Gastroesophageal sphincter (tissue), 4 donors: ENCODE measurements at regions not wholly inside any gene's neighbourhood (a gene's known extent, or its start where the extent isn't known, plus 50 kb on each side); places are given as distances from the start of the nearest gene placed in this dataset.

Experiments
- ATAC-seq: fragments of 150-250 bp; one replicate; pipeline ENCODE4 v1.9.1; 2016; ENCODE audit warnings: mild to moderate bottlenecking, moderate library complexity
- H3K27ac ChIP-seq, 4 donors: fragments of 200-600 bp; sonication (generic) in 3 of 4; 1 replicate in 3 of 4; 2 replicates in 1 of 4; pipeline ENCODE4 v1.5.1; 2016 to 2019
- H3K27me3 ChIP-seq: fragments of 200-600 bp; sonication (generic); one replicate; pipeline ENCODE4 v1.5.1; 2019
- H3K36me3 ChIP-seq, 2 donors: fragments of 200-600 bp; sonication (generic); one replicate each; pipeline ENCODE4 v1.5.1; 2019; ENCODE audit warnings: control low read depth in 1 of 2
- H3K4me1 ChIP-seq, 3 donors: fragments of 200-600 bp; sonication (generic); 1 replicate in 2 of 3; 2 replicates in 1 of 3; pipeline ENCODE4 v1.5.1; 2016 to 2019; ENCODE audit warnings: control low read depth in 2 of 3
- H3K4me3 ChIP-seq, 2 donors: fragments of 200-600 bp; sonication (generic); one replicate each; pipeline ENCODE4 v1.5.1; 2019; ENCODE audit warnings: mild to moderate bottlenecking in 1 of 2, moderate library complexity in 1 of 2
- H3K9me3 ChIP-seq, 3 donors: fragments of 200-600 bp; sonication (generic); one replicate each; pipeline ENCODE4 v1.5.1; 2017 to 2019; ENCODE audit warnings: control low read depth in 2 of 3
- EP300 ChIP-seq: sonication (generic); formaldehyde crosslinking; IDR thresholded peaks from one replicate; pipeline ENCODE4 v1.6.1; 2017; ENCODE audit warnings: antibody characterized with exemption, mild to moderate bottlenecking
- POLR2A ChIP-seq, 2 donors: fragments of 450-650 bp; IDR thresholded peaks; one replicate each; pipeline ENCODE4 v1.6.1; 2017; ENCODE audit warnings: antibody characterized with exemption in 2 of 2, mild to moderate bottlenecking in 2 of 2, moderate library complexity in 1 of 2
- POLR2AphosphoS5 ChIP-seq: sonication (generic); formaldehyde crosslinking; IDR thresholded peaks from one replicate; pipeline ENCODE4 v1.6.1; 2017; ENCODE audit warnings: antibody characterized with exemption
- WGBS, 2 donors: methylation state at CpG; one replicate each; pipeline ENCODE4 v1.1.5; 2018; ENCODE audit warnings: low coverage in 1 of 2; 5-methylcytosine and 5-hydroxymethylcytosine counted together
- TF ChIP-seq, protein P1 (sequence below), 4 experiments: fragments of 200-600 bp in 2 of 4; fragments of 450-650 bp in 2 of 4; sonication (generic) in 1 of 4; IDR thresholded peaks; one replicate each; pipeline ENCODE4 v1.5.1; 2017 to 2019; ENCODE audit warnings: antibody characterized with exemption in 4 of 4, mild to moderate bottlenecking in 2 of 4, moderate library complexity in 2 of 4

DNA sequence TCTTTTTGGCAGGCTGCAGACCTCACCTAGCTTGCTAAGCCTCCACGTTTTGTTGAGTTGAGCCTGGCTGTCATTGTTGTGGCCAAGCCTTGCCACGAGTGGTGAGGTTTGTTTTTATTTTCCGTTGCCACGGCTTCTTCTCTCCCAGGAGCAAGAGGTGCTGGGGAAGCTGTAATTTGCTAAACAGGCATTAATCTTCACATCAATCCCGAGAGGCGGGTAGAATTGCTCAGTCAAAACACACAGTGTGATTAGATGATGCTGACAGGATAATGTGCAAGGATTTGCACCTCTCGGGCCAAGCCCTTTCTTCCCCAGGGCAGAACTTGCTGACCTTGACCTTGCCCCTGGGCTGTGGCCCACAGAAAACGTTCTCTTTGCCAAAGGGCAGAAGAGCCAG is 72.2 kb upstream of the ATP6AP2 start:
- H3K27ac ChIP-seq = no peak overlapping the region
- no peaks in the 10 kb centered on the region for H3K27me3 ChIP-seq
- no peaks in the 10 kb centered on the region for H3K4me1 ChIP-seq
- no peak for ATAC-seq
- H3K36me3 ChIP-seq = no peaks in the 10 kb centered on the region
- no peaks in the 10 kb centered on the region for H3K9me3 ChIP-seq
- no peak overlapping the region for H3K4me3 ChIP-seq
- TF ChIP-seq POLR2AphosphoS5 (no peak), POLR2A (IDR thresholded peaks at IDR 0.05) (no peak), EP300 (no peak)
- TF ChIP-seq, protein P1, sequence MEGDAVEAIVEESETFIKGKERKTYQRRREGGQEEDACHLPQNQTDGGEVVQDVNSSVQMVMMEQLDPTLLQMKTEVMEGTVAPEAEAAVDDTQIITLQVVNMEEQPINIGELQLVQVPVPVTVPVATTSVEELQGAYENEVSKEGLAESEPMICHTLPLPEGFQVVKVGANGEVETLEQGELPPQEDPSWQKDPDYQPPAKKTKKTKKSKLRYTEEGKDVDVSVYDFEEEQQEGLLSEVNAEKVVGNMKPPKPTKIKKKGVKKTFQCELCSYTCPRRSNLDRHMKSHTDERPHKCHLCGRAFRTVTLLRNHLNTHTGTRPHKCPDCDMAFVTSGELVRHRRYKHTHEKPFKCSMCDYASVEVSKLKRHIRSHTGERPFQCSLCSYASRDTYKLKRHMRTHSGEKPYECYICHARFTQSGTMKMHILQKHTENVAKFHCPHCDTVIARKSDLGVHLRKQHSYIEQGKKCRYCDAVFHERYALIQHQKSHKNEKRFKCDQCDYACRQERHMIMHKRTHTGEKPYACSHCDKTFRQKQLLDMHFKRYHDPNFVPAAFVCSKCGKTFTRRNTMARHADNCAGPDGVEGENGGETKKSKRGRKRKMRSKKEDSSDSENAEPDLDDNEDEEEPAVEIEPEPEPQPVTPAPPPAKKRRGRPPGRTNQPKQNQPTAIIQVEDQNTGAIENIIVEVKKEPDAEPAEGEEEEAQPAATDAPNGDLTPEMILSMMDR (IDR thresholded peaks at IDR 0.05) = no peak
- WGBS, 2 donors = 86% methylated on average over 3 of the region's 8 CpGs; no CpG with 5 or more reads in 1 of the 2 donors

DNA sequence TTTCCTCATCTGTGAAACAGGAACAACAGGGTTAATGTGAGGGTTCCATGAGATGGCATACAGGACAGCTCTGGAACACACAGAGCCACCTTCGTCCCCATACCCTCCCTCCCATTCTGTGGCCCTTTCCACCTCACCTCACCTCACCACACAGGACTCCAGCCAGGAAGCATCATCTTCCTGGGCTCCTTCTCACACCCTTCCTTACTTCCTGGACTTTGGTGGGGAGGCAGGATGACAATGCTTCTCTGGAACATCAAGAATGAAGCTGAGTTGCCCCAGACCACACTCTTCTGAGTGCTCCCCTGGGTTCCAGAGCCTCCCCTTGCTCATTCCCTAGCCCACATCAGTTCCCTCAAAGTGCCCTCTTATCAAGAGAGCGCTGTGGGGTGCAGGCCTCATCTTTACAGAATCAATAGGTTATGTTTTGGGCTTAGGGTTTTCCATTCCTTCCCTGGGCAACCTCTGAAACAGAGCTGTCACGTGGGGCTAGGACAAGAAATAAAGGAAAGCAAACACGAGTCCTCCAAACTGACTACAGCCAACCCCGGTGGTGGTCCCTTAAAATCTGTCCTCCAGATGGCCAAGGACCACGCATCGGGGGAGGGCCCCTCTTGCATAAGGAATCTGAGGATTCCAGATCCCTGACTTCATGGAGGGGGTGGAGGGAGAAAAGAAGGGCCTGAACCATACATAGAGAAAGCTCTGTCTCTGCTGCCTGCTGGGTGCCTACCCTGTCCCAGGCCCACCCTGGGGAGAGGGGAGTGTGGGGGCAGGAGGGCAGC is 74.4 kb upstream of the ATP6AP2 start:
- H3K27ac ChIP-seq = no peak overlapping the region
- H3K4me3 ChIP-seq = no peak overlapping the region
- H3K4me1 ChIP-seq = no peaks in the 10 kb centered on the region
- H3K27me3 ChIP-seq = no peaks in the 10 kb centered on the region
- no peaks in the 10 kb centered on the region for H3K36me3 ChIP-seq
- no peaks in the 10 kb centered on the region for H3K9me3 ChIP-seq
- WGBS, 2 donors = 67 to 83% methylated on average over 1 of the region's 7 CpGs
- no peak for ATAC-seq
- TF ChIP-seq EP300 (no peak), POLR2AphosphoS5 (no peak), POLR2A (IDR thresholded peaks at IDR 0.05) (no peak)
- TF ChIP-seq, protein P1 (IDR thresholded peaks at IDR 0.05) = no peak

DNA sequence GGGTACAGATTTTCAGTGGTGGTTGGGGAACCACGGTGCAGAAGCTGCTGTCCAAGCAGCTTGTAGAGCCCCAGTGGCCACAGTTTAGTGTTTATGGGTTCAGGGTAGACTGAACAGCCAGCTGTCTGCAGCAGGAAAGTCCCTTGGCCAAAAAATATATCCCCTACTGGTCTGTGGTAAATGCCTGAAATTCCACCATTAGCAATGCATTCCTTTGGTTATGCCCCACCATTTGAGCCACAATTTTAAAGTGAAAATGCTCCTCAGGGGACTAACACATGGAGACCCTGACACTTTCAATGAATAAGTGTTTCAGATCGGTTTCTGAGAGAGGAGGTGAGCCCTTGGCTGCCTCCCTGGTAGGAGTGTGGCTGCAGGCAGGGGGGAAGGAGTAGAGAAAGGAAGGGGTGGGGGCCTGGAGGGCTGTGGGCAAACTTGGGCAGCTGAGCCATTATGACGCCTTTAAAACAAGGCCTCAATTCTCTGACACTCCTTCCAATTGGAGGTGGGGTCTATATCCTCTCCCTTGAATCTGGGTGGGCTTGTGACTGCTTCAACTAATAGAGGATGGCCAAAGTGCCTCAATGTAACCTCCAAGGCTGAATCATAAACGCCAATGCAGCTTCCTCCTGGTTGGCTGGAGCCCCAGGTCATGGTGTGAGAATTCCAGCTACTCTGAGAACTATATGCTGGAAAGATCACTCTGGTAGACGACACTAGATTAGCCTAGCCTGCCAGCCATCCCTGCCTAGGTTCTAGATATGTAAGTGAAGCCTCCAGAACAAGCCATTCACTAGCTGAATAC is 75.8 kb upstream of the ATP6AP2 start:
- Histone ChIP-seq H3K27me3 (no peaks in the 10 kb centered on the region), H3K9me3 (no peaks in the 10 kb centered on the region), H3K27ac (no peak overlapping the region), H3K4me1 (no peaks in the 10 kb centered on the region), H3K4me3 (no peak overlapping the region), H3K36me3 (no peaks in the 10 kb centered on the region)
- WGBS, 2 donors = 51 to 80% methylated on average over 1 to 3 of the region's 5 CpGs
- no peak for ATAC-seq
- no peak for TF ChIP-seq POLR2AphosphoS5
- TF ChIP-seq, protein P1 (IDR thresholded peaks at IDR 0.05) = no peak
- TF ChIP-seq EP300 = no peak

DNA sequence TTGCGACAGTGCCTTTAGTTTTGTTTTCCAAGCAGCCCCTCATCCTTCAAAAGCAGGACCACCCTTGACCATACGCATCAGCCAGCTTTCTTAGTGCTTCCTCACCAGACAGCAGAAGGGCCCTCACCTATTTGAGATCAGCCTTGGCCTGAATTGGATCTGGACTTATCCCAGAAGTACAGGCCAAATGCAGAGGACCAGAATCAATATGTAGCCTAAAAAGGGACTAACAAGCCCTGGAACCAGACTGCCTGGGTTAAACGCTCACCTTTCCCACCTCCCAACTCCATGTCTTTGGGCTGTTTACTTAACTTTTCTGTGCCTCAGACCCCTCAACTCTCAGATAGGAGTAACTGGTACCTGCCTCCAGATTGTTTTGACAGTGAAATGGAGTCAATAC is 77.7 kb upstream of the ATP6AP2 start:
- no CpG with 5 or more reads among the region's 3 CpGs for WGBS, 2 donors
- H3K27me3 ChIP-seq = no peaks in the 10 kb centered on the region
- no peaks in the 10 kb centered on the region for H3K9me3 ChIP-seq
- TF ChIP-seq EP300 (no peak), POLR2A (IDR thresholded peaks at IDR 0.05) (no peak), POLR2AphosphoS5 (no peak)
- TF ChIP-seq, protein P1 (IDR thresholded peaks at IDR 0.05) = no peak
- no peaks in the 10 kb centered on the region for H3K4me1 ChIP-seq
- ATAC-seq = no peak
- H3K36me3 ChIP-seq = no peaks in the 10 kb centered on the region
- H3K27ac ChIP-seq = no peak overlapping the region
- no peak overlapping the region for H3K4me3 ChIP-seq

DNA sequence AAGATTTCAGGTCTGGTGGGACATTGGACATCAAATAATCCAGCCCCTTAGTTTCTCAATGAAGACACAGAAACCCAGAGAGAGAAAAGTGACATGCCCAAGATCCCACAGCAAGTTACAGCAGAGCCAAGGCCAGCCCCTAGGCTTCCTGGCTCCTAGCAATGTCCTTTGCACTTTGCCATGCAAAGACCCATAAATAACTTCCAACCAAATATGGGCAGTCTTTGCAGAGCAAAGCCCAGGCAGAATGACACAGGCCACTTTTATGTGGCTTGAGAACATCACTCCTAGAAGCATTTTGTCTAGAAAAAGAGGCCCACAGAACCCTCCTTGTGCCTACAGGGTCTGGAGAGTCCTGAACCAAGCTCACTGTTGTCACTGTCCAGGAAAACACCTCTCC is 78.1 kb upstream of the ATP6AP2 start:
- TF ChIP-seq EP300 (no peak), POLR2AphosphoS5 (no peak), POLR2A (IDR thresholded peaks at IDR 0.05) (no peak)
- TF ChIP-seq, protein P1 (IDR thresholded peaks at IDR 0.05) = no peak
- Histone ChIP-seq H3K36me3 (no peaks in the 10 kb centered on the region), H3K27ac (no peak overlapping the region), H3K27me3 (no peaks in the 10 kb centered on the region), H3K4me1 (no peaks in the 10 kb centered on the region), H3K4me3 (no peak overlapping the region), H3K9me3 (no peaks in the 10 kb centered on the region)
- ATAC-seq = no peak
